ENCODE measurements at regions not wholly inside any gene's neighbourhood (a gene's known extent, or its start where the extent isn't known, plus 50 kb on each side); places are given as distances from the start of the nearest gene placed in this dataset.

- no peak for DNase-seq
Measured at GRCh38 chr10:78856421-78856820, 212.3 kb upstream of the ZMIZ1 start.

GRCh38 chr10:78857193-78857592, 211.6 kb upstream of the ZMIZ1 start:
- no peak for DNase-seq

- DNase-seq = no peak
Measured at GRCh38 chr10:78859266-78859665, 209.5 kb upstream of the ZMIZ1 start.

- DNase-seq = no peak
Measured at GRCh38 chr10:78859769-78860168, 209.0 kb upstream of the ZMIZ1 start.

- DNase-seq = no peak
Measured at GRCh38 chr10:78860260-78860914, 208.4 kb upstream of the ZMIZ1 start.

- no peak for DNase-seq
Measured at GRCh38 chr10:78861529-78862327, 207.0 kb upstream of the ZMIZ1 start.

GRCh38 chr10:78862328-78862640, 206.5 kb upstream of the ZMIZ1 start:
- no peak for DNase-seq

- no peak for DNase-seq
Measured at GRCh38 chr10:78863140-78863905, 205.4 kb upstream of the ZMIZ1 start.

- no peak for DNase-seq
Measured at GRCh38 chr10:78863906-78864239, 204.9 kb upstream of the ZMIZ1 start.

GRCh38 chr10:78864761-78865537, 203.8 kb upstream of the ZMIZ1 start:
- DNase-seq = no peak

- no peak for DNase-seq
Measured at GRCh38 chr10:78865538-78865875, 203.3 kb upstream of the ZMIZ1 start.

GRCh38 chr10:78865931-78866717, 202.6 kb upstream of the ZMIZ1 start:
- DNase-seq = no peak

GRCh38 chr10:78866731-78867554, 201.8 kb upstream of the ZMIZ1 start:
- no peak for DNase-seq

- no peak for DNase-seq
Measured at GRCh38 chr10:78867555-78867939, 201.2 kb upstream of the ZMIZ1 start.

- DNase-seq = no peak
Measured at GRCh38 chr10:78868048-78868447, 200.7 kb upstream of the ZMIZ1 start.

GRCh38 chr10:78868456-78868855, 200.3 kb upstream of the ZMIZ1 start:
- DNase-seq = no peak

GRCh38 chr10:78868861-78869260, 199.9 kb upstream of the ZMIZ1 start:
- no peak for DNase-seq

GRCh38 chr10:78869508-78870454, 199.0 kb upstream of the ZMIZ1 start:
- DNase-seq = no peak

GRCh38 chr10:78870458-78870857, 198.3 kb upstream of the ZMIZ1 start:
- DNase-seq = no peak

- no peak for DNase-seq
Measured at GRCh38 chr10:78871796-78872195, 197.0 kb upstream of the ZMIZ1 start.

GRCh38 chr10:78873413-78873812, 195.4 kb upstream of the ZMIZ1 start:
- DNase-seq = no peak

All from amniotic stem cell (primary cell).